Endothelial cell of umbilical vein (primary cell): ENCODE measurements at regions not wholly inside any gene's neighbourhood (a gene's known extent, or its start where the extent isn't known, plus 50 kb on each side); places are given as distances from the start of the nearest gene placed in this dataset.

Source experiments
- BruUV-seq: library from RNA; stranded (reverse); fragments of 400-500 nt; replicated peaks from 2 replicates; lab custom pipeline; 2021; lab: Mats Ljungman, UMichigan
- CTCF ChIA-PET: fragments of 300-600, 350-600 bp; sonication (Branson Sonifier 250); formaldehyde crosslinking; loops from one replicate; lab custom pipeline; 2021; ENCODE audit warnings: antibody characterized with exemption, inconsistent platforms; lab: Charles Lee
- POLR2A ChIA-PET: fragments of 300-600, 350-600 bp; sonication (Branson Sonifier 250); formaldehyde crosslinking; loops from one replicate; lab custom pipeline; 2021; ENCODE audit warnings: antibody characterized with exemption, inconsistent platforms; lab: Charles Lee
- DNase-seq: peaks from one replicate; pipeline ENCODE4 v3.0.0-alpha.2; 2011; ENCODE audit warnings: low read depth, low spot score
- FAIRE-seq: peaks from 2 replicates; lab custom pipeline; 2011; peaks lifted over from hg19 to GRCh38; lab: Jason Lieb, UNC
- H2AFZ ChIP-seq: 2 replicates; pipeline ENCODE4 v1.6.0; 2012; ENCODE audit warnings: low read depth, low read length, control low read depth, inconsistent platforms
- H3K27ac ChIP-seq: 2 replicates; pipeline ENCODE4 v1.5.1; 2011; ENCODE audit warnings: low read depth, mild to moderate bottlenecking, control low read depth, low read length, moderate library complexity; ENCODE audit not compliant: insufficient read depth
- H3K27me3 ChIP-seq, 2 experiments: 2 replicates each; pipeline versions ENCODE4 v1.6.0 to v1.6.1; 2011; ENCODE audit warnings: low read length in 2 of 2, mixed read lengths in 1 of 2; ENCODE audit not compliant: control insufficient read depth in 2 of 2, insufficient read depth in 2 of 2
- H3K36me3 ChIP-seq, 2 experiments: 2 replicates in 1 of 2; 3 replicates in 1 of 2; pipeline ENCODE4 v1.5.1; 2011; ENCODE audit warnings: low read length in 2 of 2, mild to moderate bottlenecking in 1 of 2, moderate library complexity in 1 of 2; ENCODE audit not compliant: control insufficient read depth in 2 of 2, insufficient read depth in 2 of 2; ENCODE audit errors: extremely low read depth in 1 of 2
- H3K4me1 ChIP-seq: 3 replicates; pipeline ENCODE4 v1.5.1; 2011; ENCODE audit warnings: mild to moderate bottlenecking, low read length; ENCODE audit not compliant: control insufficient read depth, insufficient read depth; ENCODE audit errors: extremely low read depth
- H3K4me2 ChIP-seq: 2 replicates; pipeline ENCODE4 v1.6.1; 2011; ENCODE audit warnings: low read length, control low read depth, mixed read lengths; ENCODE audit not compliant: insufficient read depth
- H3K4me3 ChIP-seq, 3 experiments: fragments of 200-600 bp in 1 of 3; sonication (generic), shearing (Covaris generic) in 1 of 3; replicated peaks in 1 of 3; 2 replicates each; pipeline ENCODE4 v1.5.1; 2011 to 2016; ENCODE audit warnings: control low read depth in 3 of 3, low read length in 3 of 3, mild to moderate bottlenecking in 2 of 3, inconsistent platforms in 1 of 3, low read depth in 1 of 3, moderate library complexity in 1 of 3; ENCODE audit not compliant: insufficient read depth in 1 of 3
- H3K79me2 ChIP-seq: 2 replicates; pipeline ENCODE4 v1.6.0; 2012; ENCODE audit warnings: low read length, inconsistent platforms; ENCODE audit not compliant: control insufficient read depth, insufficient read depth
- H3K9ac ChIP-seq: replicated peaks from 2 replicates; pipeline ENCODE3; 2011; ENCODE audit warnings: low read length, control low read depth; ENCODE audit not compliant: insufficient read depth; ENCODE audit errors: extremely low read depth
- H3K9me1 ChIP-seq: replicated peaks from 3 replicates; pipeline ENCODE4 v1.6.0; 2011; ENCODE audit warnings: mild to moderate bottlenecking, low read length; ENCODE audit not compliant: control insufficient read depth, insufficient read depth; ENCODE audit errors: extremely low read depth
- H3K9me3 ChIP-seq: replicated peaks from 2 replicates; pipeline ENCODE4 v1.5.1; 2012; ENCODE audit warnings: low read length, inconsistent platforms; ENCODE audit not compliant: control insufficient read depth, insufficient read depth
- H4K20me1 ChIP-seq: replicated peaks from 2 replicates; pipeline ENCODE3; 2011; ENCODE audit warnings: mild to moderate bottlenecking, low read length; ENCODE audit not compliant: control insufficient read depth, insufficient read depth; ENCODE audit errors: extremely low read depth
- FOS ChIP-seq: IDR thresholded peaks from 2 replicates; pipeline ENCODE4 v1.6.1; 2011; ENCODE audit warnings: mild to moderate bottlenecking, low read length, moderate library complexity, borderline replicate concordance; ENCODE audit not compliant: insufficient read depth
- GATA2 ChIP-seq: IDR thresholded peaks from 2 replicates; pipeline ENCODE4 v1.7.0; 2011; ENCODE audit warnings: low read depth, mild to moderate bottlenecking, moderate library complexity, mixed read lengths, low read length; ENCODE audit not compliant: insufficient read length, insufficient read depth
- JUN ChIP-seq: IDR thresholded peaks from 2 replicates; pipeline ENCODE4 v1.6.1; 2011; ENCODE audit warnings: borderline replicate concordance, low read depth; ENCODE audit not compliant: insufficient read length, insufficient read depth
- MAX ChIP-seq: IDR thresholded peaks from 2 replicates; pipeline ENCODE4 v1.6.1; 2011; ENCODE audit not compliant: insufficient read depth, insufficient read length
- MYC ChIP-seq: IDR thresholded peaks from one replicate; pipeline ENCODE4 v1.6.1; 2011; ENCODE audit warnings: mild to moderate bottlenecking, low read depth, low read length
- POLR2A ChIP-seq: IDR thresholded peaks from 2 replicates; pipeline ENCODE4 v1.6.1; 2012; ENCODE audit warnings: low read depth, mild to moderate bottlenecking, control low read depth, low read length
- dilution Hi-C: fragments of 300-500 bp; cut with MboI; formaldehyde crosslinking; loops from one replicate; pipeline ENCODE4 v1.15.0; 2019; ENCODE audit warnings: low sequenced_read_pairs; ENCODE audit not compliant: extremely low pct_ligation_motif_present
- intact Hi-C: fragments of 100-400 bp; cut with micrococcal nuclease; formaldehyde crosslinking; loops from one replicate; pipeline ENCODE4 v1.10.0; 2022

GRCh38 chr18:67662996-67663395 lies 146.5 kb upstream of the DSEL start:
- Histone ChIP-seq H2AFZ (no peak overlapping the region), H3K4me2 (no peak overlapping the region), H3K27ac (no peak overlapping the region), H3K27me3 (no peaks in the 10 kb centered on the region), H3K79me2 (no peaks in the 10 kb centered on the region), H3K9ac (no peak overlapping the region), H3K36me3 (no peaks in the 10 kb centered on the region), H3K4me1 (no peaks in the 10 kb centered on the region), H3K9me3 (no peaks in the 10 kb centered on the region), H4K20me1 (no peaks in the 10 kb centered on the region), H3K9me1 (no peaks in the 10 kb centered on the region), H3K4me3 (no peak overlapping the region)
- POLR2A ChIA-PET: no interaction called here
- no TSS peak for BruUV-seq
- no peak for DNase-seq
- dilution Hi-C loops (no loop called here), intact Hi-C loops (no loop called here)
- no peak for FAIRE-seq
- CTCF ChIA-PET: no interaction called here
- TF ChIP-seq MAX: no peak
- no peak for TF ChIP-seq GATA2
- no peak for TF ChIP-seq MYC
- no peak for TF ChIP-seq POLR2A

GRCh38 chr18:67661555-67661954 lies 145.0 kb upstream of the DSEL start:
- Histone ChIP-seq H3K9me3 (no peaks in the 10 kb centered on the region), H3K36me3 (no peaks in the 10 kb centered on the region), H3K4me1 (no peaks in the 10 kb centered on the region), H4K20me1 (no peaks in the 10 kb centered on the region), H2AFZ (no peak overlapping the region), H3K9ac (no peak overlapping the region), H3K79me2 (no peaks in the 10 kb centered on the region), H3K4me2 (no peak overlapping the region), H3K27me3 (no peaks in the 10 kb centered on the region), H3K27ac (no peak overlapping the region), H3K4me3 (no peak overlapping the region), H3K9me1 (no peaks in the 10 kb centered on the region)
- CTCF ChIA-PET: no interaction called here
- no TSS peak for BruUV-seq
- TF ChIP-seq JUN (no peak), FOS (no peak)
- POLR2A ChIA-PET: no interaction called here
- DNase-seq (no peak), FAIRE-seq (no peak)
- dilution Hi-C loops: no loop called here
- intact Hi-C loops: no loop called here
